HCT116 (cell line): ENCODE measurements at regions not wholly inside any gene's neighbourhood (a gene's known extent, or its start where the extent isn't known, plus 50 kb on each side); places are given as distances from the start of the nearest gene placed in this dataset.

Experiments used
- ATAC-seq: fragments of 200-7000 bp; cut with Tn5 transposase; 2 replicates; pipeline ENCODE4 v1.9.1; 2020; ENCODE audit warnings: mild to moderate bottlenecking, moderate library complexity
- BruUV-seq: library from RNA; stranded (reverse); fragments of 400-500 nt; replicated peaks from 2 replicates; lab custom pipeline; 2021; lab: Mats Ljungman, UMichigan
- CTCF ChIA-PET: fragments of 300-600 bp; sonication (Branson Sonifier 250); formaldehyde crosslinking; loops from one replicate; lab custom pipeline; 2021; ENCODE audit warnings: antibody characterized with exemption; lab: Charles Lee
- POLR2A ChIA-PET: fragments of 300-600, 350-600 bp; sonication (Branson Sonifier 250); formaldehyde crosslinking; loops from one replicate; lab custom pipeline; 2021; ENCODE audit warnings: antibody characterized with exemption; lab: Charles Lee
- RAD21 ChIA-PET, 2 experiments: fragments of 300-600 bp; sonication (Branson Sonifier 250); formaldehyde crosslinking; loops; one replicate each; lab custom pipeline; 2023; ENCODE audit warnings: low total read pairs in 2 of 2; ENCODE audit not compliant: uncharacterized antibody in 2 of 2, unreplicated experiment in 2 of 2, low non-redundant PET in 1 of 2; lab: Charles Lee
- DNase-seq: peaks from one replicate; pipeline ENCODE4 v3.0.0-alpha.2; 2010; ENCODE audit warnings: low read depth, low spot score
- H2AFZ ChIP-seq: fragments of 200-600 bp; shearing (Covaris generic), sonication (generic); 2 replicates; pipeline ENCODE4 v1.6.1; 2017; ENCODE audit warnings: low read depth, mixed run types, mixed read lengths, antibody characterized with exemption, low read length; ENCODE audit not compliant: poor library complexity, severe bottlenecking
- H3K27ac ChIP-seq: 2 replicates; pipeline ENCODE4 v1.5.1; 2012; ENCODE audit warnings: low read depth, low read length
- H3K27me3 ChIP-seq: fragments of 200-600 bp; sonication (generic); 2 replicates; pipeline ENCODE4 v1.6.1; 2016; ENCODE audit warnings: mixed run types, low read length, mixed read lengths; ENCODE audit not compliant: insufficient read depth
- H3K36me3 ChIP-seq, 2 experiments: fragments of 200-500 bp in 1 of 2; fragments of 200-600 bp in 1 of 2; sonication (Bioruptor generic) in 1 of 2; sonication (generic) in 1 of 2; 2 replicates each; pipeline versions ENCODE4 v1.5.1 to v1.6.1; 2014 to 2016; ENCODE audit warnings: low read length in 2 of 2, inconsistent platforms in 1 of 2, mixed read lengths in 1 of 2, mixed run types in 1 of 2; ENCODE audit not compliant: insufficient read depth in 2 of 2, control insufficient read depth in 1 of 2
- H3K4me1 ChIP-seq, 2 experiments: fragments of 200-600 bp in 1 of 2; sonication (generic) in 1 of 2; 2 replicates each; pipeline versions ENCODE4 v1.5.1 to v1.6.1; 2012 to 2017; ENCODE audit warnings: low read length in 2 of 2, inconsistent platforms in 1 of 2, mild to moderate bottlenecking in 1 of 2, mixed read lengths in 1 of 2, mixed run types in 1 of 2, moderate library complexity in 1 of 2; ENCODE audit not compliant: insufficient read depth in 2 of 2, control insufficient read depth in 1 of 2
- H3K4me2 ChIP-seq: fragments of 200-600 bp; sonication (generic); 2 replicates; pipeline ENCODE4 v1.6.1; 2017; ENCODE audit warnings: mixed run types, low read length, mixed read lengths
- H3K4me3 ChIP-seq, 2 experiments: fragments of 200-600 bp in 1 of 2; sonication (generic) in 1 of 2; replicated peaks in 1 of 2; 2 replicates each; pipeline ENCODE4 v1.5.1; 2011 to 2016; ENCODE audit warnings: low read length in 2 of 2, control low read depth in 1 of 2, low read depth in 1 of 2, mild to moderate bottlenecking in 1 of 2, mixed read lengths in 1 of 2, mixed run types in 1 of 2
- H3K79me2 ChIP-seq: fragments of 200-600 bp; sonication (generic); 2 replicates; pipeline ENCODE4 v1.6.1; 2017; ENCODE audit warnings: mild to moderate bottlenecking, mixed run types, low read length, moderate library complexity, mixed read lengths; ENCODE audit not compliant: insufficient read depth
- H3K9ac ChIP-seq: fragments of 200-600 bp; sonication (generic); 2 replicates; pipeline ENCODE4 v1.6.1; 2016; ENCODE audit warnings: low read length, mixed read lengths
- H3K9me2 ChIP-seq: fragments of 200-600 bp; sonication (generic), shearing (Covaris generic); 2 replicates; pipeline ENCODE4 v1.6.1; 2017; ENCODE audit warnings: mixed run types, mild to moderate bottlenecking, moderate library complexity; ENCODE audit not compliant: insufficient read depth
- H3K9me3 ChIP-seq, 2 experiments: fragments of 200-500 bp in 1 of 2; fragments of 200-600 bp in 1 of 2; sonication (Bioruptor generic) in 1 of 2; sonication (generic) in 1 of 2; 2 replicates each; pipeline ENCODE4 v1.6.1; 2014 to 2017; ENCODE audit warnings: low read length in 2 of 2, mixed read lengths in 2 of 2, inconsistent platforms in 1 of 2, low read depth in 1 of 2, mild to moderate bottlenecking in 1 of 2, mixed run types in 1 of 2, moderate library complexity in 1 of 2; ENCODE audit not compliant: control insufficient read depth in 1 of 2, insufficient read depth in 1 of 2
- H4K20me1 ChIP-seq: fragments of 200-600 bp; sonication (generic), shearing (Covaris generic); 2 replicates; pipeline ENCODE4 v1.6.1; 2017; ENCODE audit warnings: mixed run types, mild to moderate bottlenecking, moderate library complexity; ENCODE audit not compliant: insufficient read depth
- ATF3 ChIP-seq: IDR thresholded peaks from 2 replicates; pipeline ENCODE4 v1.6.1; 2012
- CBX3 ChIP-seq: IDR thresholded peaks from 2 replicates; pipeline ENCODE4 v1.6.1; 2012; ENCODE audit warnings: low read depth
- CEBPB ChIP-seq: IDR thresholded peaks from 2 replicates; pipeline ENCODE4 v1.6.1; 2012; ENCODE audit warnings: low read depth
- EGR1 ChIP-seq: IDR thresholded peaks from 2 replicates; pipeline ENCODE4 v1.6.1; 2012; ENCODE audit warnings: low read depth
- ELF1 ChIP-seq: IDR thresholded peaks from 2 replicates; pipeline ENCODE4 v1.6.1; 2012; ENCODE audit warnings: low read depth, borderline replicate concordance
- EZH2 ChIP-seq: fragments of 200-600 bp; sonication (generic); IDR thresholded peaks from 2 replicates; pipeline ENCODE4 v1.6.1; 2017; ENCODE audit warnings: antibody characterized with exemption, mixed run types
- EZH2phosphoT487 ChIP-seq: fragments of 200-600 bp; IDR thresholded peaks from 2 replicates; pipeline ENCODE4 v1.6.1; 2018; ENCODE audit warnings: antibody characterized with exemption, borderline replicate concordance
- FOSL1 ChIP-seq: IDR thresholded peaks from 2 replicates; pipeline ENCODE4 v1.6.1; 2012; ENCODE audit warnings: low read depth
- SIN3A ChIP-seq: IDR thresholded peaks from 2 replicates; pipeline ENCODE4 v1.6.1; 2012; ENCODE audit warnings: low read depth
- SP1 ChIP-seq: IDR thresholded peaks from 2 replicates; pipeline ENCODE4 v1.6.1; 2012; ENCODE audit warnings: low read depth
- TCF7L2 ChIP-seq: IDR thresholded peaks from 2 replicates; pipeline ENCODE4 v1.7.0; 2011; ENCODE audit warnings: borderline replicate concordance, inconsistent platforms; ENCODE audit not compliant: insufficient read depth, insufficient read length; ENCODE audit errors: extremely low read depth
- YY1 ChIP-seq: IDR thresholded peaks from 2 replicates; pipeline ENCODE4 v1.6.1; 2011; ENCODE audit warnings: low read length, low read depth, moderate library complexity, mild to moderate bottlenecking; ENCODE audit not compliant: insufficient replicate concordance; ENCODE audit errors: extremely low read depth
- intact Hi-C: fragments of 100-400 bp; cut with micrococcal nuclease; formaldehyde crosslinking; loops from 2 replicates; pipeline ENCODE4 v1.10.0; 2022

GRCh38 chr4:60389633-60390032 lies 810.5 kb upstream of the ADGRL3 start:
- ChIA-PET RAD21 (no interaction called here), POLR2A (no interaction called here), CTCF (no interaction called here)
- H3K79me2 ChIP-seq: no peaks in the 10 kb centered on the region
- H3K27me3 ChIP-seq: no peaks in the 10 kb centered on the region
- intact Hi-C loops: no loop called here
- H3K4me2 ChIP-seq: no peak overlapping the region
- H3K9me2 ChIP-seq: no peaks in the 10 kb centered on the region
- H3K4me3 ChIP-seq: no peak overlapping the region
- no TSS peak for BruUV-seq
- no peak overlapping the region for H2AFZ ChIP-seq
- H3K9ac ChIP-seq: no peak overlapping the region
- ATAC-seq: no peak
- H3K4me1 ChIP-seq: no peaks in the 10 kb centered on the region
- no peaks in the 10 kb centered on the region for H3K36me3 ChIP-seq
- no peak overlapping the region for H3K27ac ChIP-seq
- H3K9me3 ChIP-seq: peaks cover 5 to 15% of the 10 kb centered on the region in 2 experiments; a peak in 2 of 4 replicates
- TF ChIP-seq ELF1: no peak
- TF ChIP-seq EGR1: no peak
- no peak for TF ChIP-seq CEBPB
- no peak for TF ChIP-seq SIN3A
- no peak for TF ChIP-seq ATF3
- no peak for TF ChIP-seq EZH2
- no peak for TF ChIP-seq YY1
- TF ChIP-seq SP1: no peak
- TF ChIP-seq TCF7L2: no peak
- no peak for TF ChIP-seq FOSL1
- no peak for TF ChIP-seq CBX3
- TF ChIP-seq EZH2phosphoT487: no peak
- TF ChIP-seq, all 23 proteins: peak for 0
- DNase-seq: no peak
- no peaks in the 10 kb centered on the region for H4K20me1 ChIP-seq
